ENCODE measurements at regions not wholly inside any gene's neighbourhood (a gene's known extent, or its start where the extent isn't known, plus 50 kb on each side); places are given as distances from the start of the nearest gene placed in this dataset.
"Not testable (repeated sequence)": the region's sequence is repeated elsewhere in the genome, so short reads cannot be mapped to it uniquely, and the experiment has no call there.

DNA sequence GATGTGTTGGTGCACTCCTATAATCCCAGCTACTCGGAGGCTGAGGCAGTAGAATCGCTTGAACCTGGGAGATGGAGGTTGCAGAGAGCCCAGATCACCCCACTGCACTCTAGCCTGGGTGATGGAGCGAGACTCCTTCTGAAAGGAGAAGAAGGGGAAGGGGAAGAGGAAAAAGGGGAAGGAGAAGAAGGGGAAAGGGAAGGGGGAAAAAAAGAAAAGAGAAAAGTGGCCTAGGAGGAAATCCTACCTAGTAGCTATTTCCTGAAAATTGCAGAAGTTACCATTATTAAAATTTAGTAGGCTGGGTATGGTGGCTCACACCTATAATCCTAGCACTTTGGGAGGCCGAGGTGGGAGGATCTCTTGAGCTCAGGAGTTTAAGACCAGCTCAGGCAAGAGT is 67.4 kb downstream of the ARRDC3 start:
- DNase-seq, result no peak

DNA sequence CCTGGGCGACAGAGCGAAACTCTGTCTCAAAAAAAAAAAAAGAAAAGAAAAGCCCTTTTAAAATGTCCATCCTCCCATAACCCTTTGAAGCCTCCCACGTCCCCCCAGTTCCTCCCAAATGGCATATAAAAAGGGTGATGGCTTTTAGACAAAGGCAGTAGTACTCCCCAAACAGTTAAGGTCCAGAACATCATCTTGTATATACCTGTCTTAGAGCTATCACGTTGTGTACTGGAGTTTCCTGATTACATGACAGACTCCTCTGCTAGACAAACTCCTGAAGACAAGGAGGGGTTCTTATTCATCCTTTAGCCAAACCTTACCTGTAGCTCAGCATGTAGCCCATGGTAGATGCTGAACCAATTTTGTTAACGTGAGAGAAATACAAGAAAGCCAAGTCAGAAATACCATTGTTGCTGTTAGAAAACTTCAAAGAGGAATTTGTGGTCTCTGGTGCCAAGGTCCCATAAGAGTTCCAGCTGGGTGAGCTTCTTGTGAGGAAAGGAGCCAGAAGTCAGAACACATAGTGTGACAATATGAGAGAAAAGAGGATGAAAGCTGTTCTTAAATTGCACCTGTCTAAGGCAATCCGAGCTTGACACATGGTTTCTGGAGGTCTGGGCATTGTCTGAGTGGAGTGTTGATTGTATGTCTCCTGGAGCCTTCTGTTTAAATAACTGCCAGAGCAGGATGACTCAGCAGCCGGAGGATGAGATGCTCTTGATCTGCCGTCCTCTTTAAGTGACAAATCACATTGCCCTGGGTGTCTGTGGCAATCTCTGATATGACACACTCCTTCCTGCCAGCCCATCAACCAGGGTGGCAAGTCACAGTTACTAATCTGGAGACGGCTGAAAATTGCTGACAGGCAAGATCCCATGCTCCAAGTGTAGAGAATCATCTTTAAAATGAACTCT is 69.1 kb downstream of the ARRDC3 start:
- DNase-seq, result peak; percentile 98

DNA sequence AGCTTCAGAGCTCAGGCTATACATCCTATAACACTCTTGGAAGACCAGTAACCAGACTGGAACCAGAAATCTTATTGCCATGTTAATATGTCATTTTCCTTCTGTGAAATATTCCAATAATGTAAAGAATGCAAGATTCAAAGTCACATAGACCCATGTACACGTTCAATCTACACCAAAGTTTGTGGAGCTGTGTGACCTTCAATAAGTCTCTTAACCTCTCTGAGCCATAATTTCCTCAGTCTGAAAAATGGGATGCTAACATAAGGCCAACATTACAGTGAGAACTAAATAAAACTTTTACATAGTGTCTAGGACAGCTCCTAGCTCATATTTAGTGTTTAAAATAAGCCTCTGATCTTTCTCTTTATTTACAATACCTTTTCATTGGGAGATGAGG is 70.4 kb downstream of the ARRDC3 start:
- no peak for DNase-seq

DNA sequence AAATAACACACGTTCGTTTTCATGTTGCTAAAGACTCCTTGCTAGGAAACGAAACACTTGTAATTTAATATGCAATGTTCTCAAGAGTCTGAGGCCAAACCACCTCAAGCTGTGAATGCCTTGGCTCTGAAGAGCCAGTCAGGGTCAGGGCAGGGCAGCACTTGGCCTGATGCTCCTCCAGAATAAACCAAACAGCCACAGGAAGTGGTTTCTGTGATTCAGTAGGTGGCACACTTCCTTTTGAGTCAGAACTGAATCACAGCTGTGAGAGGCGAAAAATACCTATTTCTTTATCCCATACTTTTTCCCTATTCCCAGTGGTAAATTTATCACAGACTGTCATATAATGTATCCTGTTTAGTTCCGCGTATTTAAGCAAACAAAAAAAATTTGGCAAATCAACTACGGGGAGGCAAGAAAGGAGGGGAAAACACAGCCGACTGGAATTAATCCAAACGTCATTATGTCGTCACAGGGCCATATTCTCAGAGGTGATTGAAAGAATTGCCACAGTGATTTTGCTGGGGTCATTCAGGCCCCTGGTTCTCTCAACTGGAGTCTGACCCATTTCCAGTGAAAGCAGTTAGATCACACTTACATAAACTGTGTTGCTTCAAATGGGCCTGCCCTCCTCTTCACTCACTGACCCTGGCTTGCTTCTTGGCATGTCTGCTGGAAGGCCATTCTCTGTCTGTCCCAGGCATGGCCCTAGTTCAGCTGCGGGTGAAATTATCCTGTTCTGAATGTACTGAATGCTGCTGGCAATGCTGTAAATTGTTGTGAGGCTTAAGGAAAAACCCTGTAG is 71.2 kb downstream of the ARRDC3 start:
- peak; percentile 81 for DNase-seq

DNA sequence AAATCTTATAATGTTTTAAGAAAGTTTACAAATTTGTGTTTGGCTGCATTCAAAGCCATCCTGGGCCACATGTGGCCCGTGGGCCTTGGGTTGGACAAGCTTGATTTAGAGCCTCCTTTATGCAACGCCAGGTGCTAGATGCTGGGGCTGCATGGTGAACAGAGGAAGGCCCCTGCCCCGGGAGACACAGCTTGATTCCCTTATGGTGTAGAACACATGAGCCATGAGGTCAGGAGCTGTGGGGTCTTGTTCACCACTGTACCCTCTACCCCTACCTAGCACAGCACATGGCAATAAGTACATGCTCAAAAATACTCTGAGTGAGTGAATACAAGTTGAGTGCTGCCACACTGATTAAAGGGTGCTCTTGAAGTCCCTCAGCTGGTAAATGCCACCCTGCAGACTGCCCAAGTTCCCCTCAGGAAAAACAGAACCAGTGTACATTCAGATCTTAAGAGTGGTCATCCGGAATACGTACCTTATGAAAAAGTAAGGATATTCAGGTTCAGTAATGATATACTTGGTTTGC is 71.9 kb downstream of the ARRDC3 start:
- no peak for DNase-seq

DNA sequence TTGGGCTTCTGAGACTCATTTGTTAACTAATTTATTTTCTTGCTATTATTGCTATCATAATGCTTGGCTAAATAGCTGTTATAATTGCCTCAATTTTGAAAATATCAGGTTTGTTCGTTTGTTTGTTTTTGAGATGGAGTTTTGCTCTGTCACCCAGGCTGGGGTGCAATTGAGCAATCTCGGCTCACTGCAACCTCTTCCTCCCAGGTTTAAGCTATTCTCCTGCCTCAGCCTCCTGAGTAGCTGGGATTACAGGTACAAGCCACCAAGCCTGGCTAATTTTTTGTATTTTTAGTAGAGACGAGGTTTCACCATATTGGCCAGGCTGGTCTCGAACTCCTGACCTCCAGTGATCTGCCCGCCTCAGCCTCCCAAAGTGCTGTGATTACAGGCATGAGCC is 75.0 kb downstream of the ARRDC3 start:
- not testable (repeated sequence) for DNase-seq

DNA sequence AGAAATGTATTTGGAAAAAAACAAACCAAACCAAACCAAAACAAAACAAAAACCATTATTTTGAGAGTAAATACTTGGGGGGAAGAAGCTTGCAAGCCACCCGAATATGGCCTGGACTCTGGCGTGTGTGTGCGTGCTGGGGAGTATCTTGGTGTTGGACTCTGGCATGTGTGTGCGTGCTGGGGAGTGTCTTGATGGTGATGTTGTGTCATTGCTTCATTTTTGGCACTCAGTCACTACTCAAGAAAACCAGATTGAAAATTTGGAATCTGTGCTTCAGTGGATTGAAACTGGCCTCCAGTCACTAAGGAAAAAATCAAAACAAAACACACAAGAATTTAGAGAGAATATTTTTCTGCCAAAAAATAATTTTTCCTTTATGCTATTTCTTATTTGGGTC is 76.1 kb downstream of the ARRDC3 start:
- DNase-seq, result no peak

DNA sequence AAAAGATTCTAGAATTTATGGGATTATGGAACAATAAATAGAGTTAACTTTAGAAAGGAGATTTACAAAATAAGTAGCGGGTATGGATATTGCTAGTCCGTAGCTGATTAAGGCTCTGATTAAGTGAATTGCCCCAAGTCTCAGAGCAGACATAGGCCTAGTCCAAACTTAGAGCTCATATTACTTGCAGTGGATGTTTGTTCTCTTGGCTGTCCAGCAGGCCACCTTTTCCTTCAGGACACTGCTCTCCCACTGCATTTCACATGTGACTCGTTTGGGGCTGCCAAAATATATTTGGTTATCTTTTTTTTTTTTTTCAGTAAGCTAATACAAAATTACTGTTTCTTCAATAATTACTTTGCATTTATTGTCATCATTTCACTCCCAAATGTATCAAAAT is 76.6 kb downstream of the ARRDC3 start:
- no peak for DNase-seq

DNA sequence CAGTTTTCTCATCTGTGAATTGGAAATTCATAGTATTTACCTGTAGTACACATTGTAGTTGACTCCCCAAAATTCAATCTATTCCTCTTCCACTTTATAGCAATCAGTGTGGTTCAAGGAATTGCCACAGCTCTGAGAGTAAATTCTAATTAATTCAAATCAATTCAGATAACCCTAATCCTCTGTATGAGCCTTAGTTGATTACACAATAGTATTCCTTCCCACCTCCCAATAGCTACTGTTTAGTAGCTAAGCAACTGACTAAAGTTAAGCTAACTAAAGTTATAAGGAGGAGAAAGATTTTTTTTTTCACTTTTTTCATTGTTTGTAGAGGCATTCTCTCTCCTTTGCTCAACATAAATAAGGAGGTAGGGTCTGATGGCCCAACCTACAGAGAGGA is 77.5 kb downstream of the ARRDC3 start:
- no peak for DNase-seq

DNA sequence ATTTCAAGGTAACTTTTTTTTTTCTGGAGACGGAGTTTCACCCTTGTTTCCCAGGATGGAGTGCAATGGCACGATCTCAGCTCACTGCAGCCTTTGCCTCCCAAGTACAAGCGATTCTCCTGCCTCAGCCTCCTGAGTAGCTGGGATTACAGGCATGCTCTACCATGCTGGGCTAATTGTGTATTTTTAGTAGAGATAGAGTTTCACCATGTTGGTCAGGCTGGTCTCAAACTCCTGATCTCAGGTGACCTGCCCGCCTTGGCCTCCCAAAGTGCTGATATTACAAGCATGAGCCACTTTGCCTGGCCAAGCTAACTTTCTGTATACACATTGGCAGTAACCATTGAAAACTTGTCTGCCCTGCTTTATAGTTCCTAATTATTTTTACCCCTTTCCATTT is 79.1 kb downstream of the ARRDC3 start:
- DNase-seq, result not testable (repeated sequence)

DNA sequence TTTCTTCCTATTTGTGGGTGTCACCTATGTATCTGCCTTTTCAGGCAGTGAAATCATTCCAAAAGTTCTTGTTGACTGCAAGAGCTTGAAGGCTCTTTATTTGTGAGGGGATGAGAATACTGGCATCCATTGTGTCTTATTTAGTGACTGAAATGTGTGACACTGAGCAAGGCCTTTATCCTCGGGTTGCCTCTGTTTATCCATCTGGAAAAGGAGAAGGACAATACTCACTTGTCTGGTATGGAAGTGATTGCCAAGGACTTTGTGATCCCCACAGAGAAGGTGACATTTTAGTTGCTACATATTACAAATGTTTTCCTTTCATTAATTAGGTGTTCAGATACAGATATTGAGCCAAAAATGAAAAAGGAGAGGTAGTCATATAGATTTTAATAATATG is 80.2 kb downstream of the ARRDC3 start:
- DNase-seq, result no peak

DNA sequence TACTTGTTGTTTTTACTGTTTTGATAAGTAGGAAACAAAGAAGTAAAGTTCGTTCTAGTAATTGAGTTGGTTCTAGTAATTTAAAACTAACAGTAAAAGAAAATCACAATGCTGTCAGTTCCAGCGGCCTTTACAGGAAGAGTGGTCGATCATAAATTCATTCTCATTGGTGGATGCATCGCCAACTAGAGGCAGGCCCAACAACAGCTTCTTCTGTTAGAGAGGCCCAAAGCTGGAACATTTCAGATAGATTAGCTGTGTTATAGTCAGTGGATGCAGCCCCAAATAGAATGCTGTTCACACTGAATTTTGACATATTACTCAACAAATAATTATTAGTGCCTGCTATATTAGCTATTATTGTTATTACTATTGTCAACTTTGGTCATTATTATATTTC is 80.8 kb downstream of the ARRDC3 start:
- peak; percentile 21 for DNase-seq

DNA sequence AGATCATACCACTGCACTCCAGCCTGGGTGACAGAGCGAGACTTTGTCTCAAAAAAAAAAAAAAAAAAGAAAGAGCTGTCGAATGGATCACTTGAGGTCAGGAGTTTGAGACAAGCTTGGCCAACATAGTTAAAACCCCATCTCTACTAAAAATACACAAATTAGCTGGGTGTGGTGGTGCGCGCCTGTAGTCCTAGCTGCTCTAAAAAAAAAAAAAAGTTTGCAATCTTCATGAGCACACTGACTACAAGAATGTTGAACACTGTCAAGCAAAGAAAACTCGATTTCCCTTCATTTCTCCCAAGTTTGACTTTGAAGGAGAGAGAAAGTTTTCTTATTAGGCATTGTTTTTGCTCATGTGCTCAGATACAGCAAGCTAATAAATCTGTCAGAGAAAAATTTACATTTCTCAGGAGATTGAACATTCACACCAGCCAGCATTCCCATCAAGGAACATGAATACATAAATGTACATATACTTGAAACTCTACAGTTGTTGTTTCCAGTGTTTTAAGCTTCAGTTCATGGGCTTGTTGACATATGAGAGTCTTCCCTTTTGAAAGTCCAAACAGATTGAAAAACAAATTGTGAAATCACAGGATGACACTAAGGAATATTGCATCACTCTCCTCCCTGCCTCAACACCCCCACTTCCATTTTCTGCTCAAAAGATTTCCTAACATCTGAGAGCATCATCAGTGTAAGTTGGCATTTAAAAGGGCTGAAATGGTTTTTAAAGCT is 81.8 kb downstream of the ARRDC3 start:
- DNase-seq, result no peak

DNA sequence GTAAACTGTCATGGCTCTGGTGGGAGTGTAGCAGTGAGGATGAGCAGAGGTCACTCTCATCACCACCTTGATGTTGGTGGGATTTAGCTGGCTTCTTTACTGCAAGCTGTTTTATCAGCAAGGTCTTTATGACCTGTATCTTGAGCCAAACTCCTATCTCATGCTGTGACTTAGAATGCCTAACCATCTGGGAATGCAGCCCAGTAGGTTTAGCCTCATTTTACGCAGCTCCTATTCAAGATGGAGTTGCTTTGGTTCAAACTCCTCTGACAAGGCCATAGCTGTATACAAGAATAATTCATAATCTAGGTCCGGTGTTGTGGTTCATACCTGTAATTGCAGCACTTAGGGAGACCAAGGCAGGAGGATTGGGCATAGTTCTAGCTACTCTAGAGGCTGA is 85.1 kb downstream of the ARRDC3 start:
- no peak for DNase-seq

DNA sequence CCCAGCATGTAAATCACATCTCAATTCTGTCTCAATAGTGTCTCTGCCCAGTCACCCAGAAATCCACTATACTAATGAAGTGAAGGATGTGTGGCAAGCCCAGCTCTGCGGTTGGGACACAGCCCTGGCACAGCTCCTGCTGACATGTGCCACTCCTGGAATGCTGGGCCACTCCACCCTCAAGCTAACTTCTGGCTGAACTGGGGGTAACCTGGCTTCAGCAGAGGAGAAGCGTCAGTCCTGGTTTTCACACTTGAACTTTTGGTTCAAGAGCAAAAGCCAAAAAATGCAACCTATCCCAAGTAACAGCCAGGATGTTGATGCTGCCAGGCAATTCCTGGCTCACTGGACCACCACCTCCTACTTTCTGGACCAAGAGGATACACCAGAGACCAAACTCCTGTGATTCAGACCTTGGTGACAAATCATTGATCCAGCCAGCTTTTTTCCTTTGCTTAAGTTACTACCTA is 86.4 kb downstream of the ARRDC3 start:
- DNase-seq, result no peak

DNA sequence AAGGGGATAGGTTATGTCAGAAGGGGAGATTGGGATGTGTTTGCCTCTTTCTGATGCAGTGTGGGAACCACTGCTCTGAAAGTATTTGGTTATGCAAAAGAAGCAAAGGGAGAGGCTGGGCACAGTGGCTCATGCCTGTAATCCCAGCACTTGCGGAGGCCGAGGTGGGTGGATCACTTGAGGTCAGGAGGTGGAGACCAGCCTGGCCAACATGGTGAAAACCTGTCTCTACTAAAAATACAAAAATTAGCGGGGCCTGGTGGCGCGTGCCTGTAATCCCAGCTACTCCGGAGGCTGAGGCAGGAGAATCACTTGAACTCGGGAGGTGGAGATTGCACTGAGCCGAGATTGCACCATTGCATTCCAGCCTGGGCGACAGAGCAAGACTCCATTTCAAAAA is 87.0 kb downstream of the ARRDC3 start:
- not testable (repeated sequence) for DNase-seq

DNA sequence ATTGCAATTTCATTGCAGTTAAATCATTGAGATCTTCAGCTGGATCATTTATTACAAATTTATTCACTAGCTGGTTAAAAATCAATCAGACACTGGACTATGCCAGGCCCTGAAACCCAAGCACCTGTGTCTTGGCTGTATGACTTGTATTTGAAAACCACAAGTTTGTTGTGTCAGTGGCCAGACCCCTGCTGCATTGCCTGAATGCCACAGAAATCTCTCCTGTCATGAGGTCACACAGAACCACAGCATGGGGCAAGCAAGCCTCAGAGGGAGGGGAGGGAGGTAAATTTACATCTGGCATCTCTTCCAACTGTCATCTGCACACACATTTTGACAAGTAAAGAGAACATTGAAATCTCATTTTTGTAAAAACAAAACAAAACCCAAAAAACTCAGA is 90.0 kb downstream of the ARRDC3 start:
- peak; percentile 73 for DNase-seq

DNA sequence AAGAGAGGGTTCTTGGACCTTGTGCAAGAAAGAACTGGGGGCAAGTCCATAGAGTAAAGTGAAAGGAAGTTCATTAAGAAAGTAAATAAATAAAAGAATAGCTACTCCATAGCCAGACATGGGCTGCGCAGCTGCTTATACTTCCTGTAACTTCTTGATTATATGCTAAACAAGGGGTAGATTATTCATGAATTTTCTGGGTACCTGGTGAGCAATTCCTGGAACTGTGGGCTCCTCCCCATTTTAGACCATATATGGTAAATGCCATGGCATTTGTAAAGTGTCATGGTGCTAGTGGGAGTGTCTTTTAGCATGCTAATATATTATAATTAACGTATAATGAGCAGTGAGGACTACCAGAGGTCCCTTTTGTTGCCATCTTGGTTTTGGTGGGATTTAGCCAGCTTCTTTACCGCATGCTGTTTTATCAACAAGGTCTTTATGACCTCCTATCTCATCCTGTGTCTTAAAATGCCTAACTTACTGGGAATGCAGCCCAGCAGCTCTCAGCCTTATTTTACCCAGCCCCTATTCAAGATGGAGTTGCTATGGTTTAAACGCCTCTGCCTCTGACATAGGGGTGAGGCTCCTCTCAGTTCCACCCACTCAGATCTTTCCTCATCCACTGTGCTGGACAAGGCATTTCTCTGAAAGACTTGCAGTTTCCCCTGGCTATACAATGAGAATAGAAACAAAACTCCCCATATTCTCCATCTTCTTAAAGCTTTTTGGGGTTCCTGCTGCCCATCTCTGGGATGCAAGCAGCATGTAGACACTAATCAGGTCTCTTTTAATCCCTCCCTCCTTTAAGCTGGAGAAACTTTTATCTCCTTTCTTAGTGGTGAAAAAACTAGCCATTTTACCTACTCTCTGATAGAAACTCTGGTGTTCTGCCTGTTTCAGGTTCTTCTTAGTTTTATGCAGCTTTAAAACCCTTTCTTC is 91.2 kb downstream of the ARRDC3 start:
- no peak for DNase-seq

DNA sequence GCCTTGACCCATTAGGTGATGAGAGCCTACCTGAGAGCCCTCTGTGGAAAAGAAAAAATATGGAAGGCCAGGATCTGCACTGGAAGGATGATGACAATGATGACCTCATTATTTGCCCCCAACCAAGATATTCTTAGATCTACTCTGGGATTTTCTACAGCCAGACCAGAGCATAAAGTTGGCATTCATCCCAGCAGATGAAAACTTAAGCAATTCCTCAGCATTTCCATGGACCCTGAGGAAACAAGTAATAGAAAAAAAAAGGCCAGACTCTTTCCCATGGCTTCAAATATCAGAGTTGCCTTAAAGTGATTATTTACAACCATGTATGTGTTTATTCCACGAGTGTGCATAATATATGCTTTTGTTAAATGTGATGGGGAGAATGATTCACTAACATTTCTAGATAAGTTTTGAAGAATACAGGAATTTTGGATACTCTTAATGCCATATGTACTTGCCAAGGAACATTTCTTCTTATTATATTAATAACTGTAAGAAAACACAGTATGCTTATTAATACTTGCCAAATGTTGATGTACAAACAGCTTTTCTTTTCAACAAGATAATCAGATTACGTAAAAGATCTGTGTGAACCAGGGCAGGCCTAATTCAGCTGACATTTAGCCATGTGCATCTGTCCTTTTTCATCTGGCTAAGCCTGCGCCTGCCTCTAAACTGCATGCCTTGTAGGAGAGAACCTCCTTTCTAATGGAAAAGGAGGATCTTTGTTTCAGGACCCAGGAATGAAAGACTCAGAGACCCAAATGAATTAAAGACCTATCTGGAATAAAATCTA is 94.8 kb downstream of the ARRDC3 start:
- no peak for DNase-seq

DNA sequence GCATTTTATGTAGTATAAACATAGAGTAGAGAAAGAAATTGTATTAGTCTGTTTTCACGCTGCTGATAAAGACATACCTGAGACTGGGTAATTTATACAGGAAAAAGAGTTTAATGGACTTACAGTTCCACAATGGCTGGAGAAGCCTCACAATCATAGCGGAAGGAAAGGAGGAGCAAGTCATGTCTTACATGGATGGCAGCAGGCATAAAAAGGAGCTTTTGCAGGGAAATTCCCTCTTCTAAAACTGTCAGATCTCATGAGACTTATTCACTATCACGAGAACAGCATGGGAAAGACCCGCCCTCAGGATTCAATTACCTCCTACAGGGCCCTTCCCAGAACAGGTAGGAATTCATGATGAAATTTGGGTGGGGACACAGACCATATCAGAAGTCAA is 98.1 kb downstream of the ARRDC3 start:
- not testable (repeated sequence) for DNase-seq

DNA sequence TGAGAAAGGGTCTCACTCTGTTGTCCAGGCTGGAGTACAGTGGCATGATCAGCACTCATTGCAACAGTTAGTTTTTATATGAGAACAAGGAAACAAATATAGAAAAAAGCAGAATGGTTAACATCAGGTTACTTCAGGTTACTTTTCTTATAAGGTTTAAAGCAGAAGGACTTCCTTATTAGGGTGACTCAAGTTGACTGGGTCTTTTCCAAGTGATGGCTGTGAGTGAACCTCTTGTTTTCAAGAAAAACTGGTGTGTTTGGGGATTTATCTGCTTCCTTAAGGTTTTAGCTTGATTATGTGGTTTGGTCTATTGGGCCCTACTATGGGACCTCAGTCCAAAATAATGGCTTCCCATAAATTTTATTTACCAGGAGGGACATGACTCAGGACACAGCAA is 99.2 kb downstream of the ARRDC3 start:
- DNase-seq, result no peak
